ENCODE measurements at regions not wholly inside any gene's neighbourhood (a gene's known extent, or its start where the extent isn't known, plus 50 kb on each side); places are given as distances from the start of the nearest gene placed in this dataset.
A peak's percentile ranks its signal among the peaks of the same experiment; 100 is the strongest.

DNA sequence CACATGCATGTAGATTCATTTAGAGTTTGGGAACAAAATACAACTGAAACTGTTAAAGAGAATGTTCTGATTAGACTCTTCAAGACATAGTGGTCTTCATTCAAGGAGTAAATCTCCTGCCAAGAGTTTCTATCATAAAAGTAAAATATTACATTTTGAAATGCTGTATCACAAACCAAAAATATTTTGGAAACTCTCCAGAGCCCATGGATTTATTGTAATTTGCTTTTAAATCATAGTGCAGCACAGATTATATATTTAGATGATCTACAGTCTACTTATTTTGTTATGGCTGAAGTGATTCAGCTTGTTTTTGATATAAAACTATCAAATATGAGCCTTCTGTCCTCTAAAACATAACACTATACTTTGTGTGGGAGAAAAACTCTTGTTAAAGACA is 105.3 kb downstream of the DISP1 start:
- Histone ChIP-seq H2AFZ (ENCODE audit: low read depth, low read length) (no peak overlapping the region), H3K79me1 (replicated peaks; ENCODE audit: low read length, poor library complexity, severe bottlenecking) (peaks cover 16% of the 10 kb centered on the region), H3K4me2 (ENCODE audit: low read length, poor library complexity, severe bottlenecking) (no peak overlapping the region), H2AK5ac (ENCODE audit: low read length, severe bottlenecking) (no peak overlapping the region), H2BK120ac (ENCODE audit: low read depth, low read length) (no peak overlapping the region), H4K91ac (ENCODE audit: low read length) (no peak overlapping the region), H3K27ac (ENCODE audit: low read length, poor library complexity, severe bottlenecking) (no peak overlapping the region), H3K4ac (ENCODE audit: low read depth in 1 of 2, low read length in 2 of 2) (no peak overlapping the region), H3K4me1 (ENCODE audit: control insufficient read depth, insufficient read depth, low read depth, low read length) (no peaks in the 10 kb centered on the region), H3K9ac (ENCODE audit: low read length) (peak overlapping the region; percentile 30), H4K8ac (ENCODE audit: low read length) (no peak overlapping the region), H2BK5ac (ENCODE audit: low read depth, low read length, poor library complexity, severe bottlenecking) (no peak overlapping the region), H3K27me3 (ENCODE audit: control insufficient read depth in 1 of 2, insufficient read depth in 1 of 2, low read length in 2 of 2) (no peaks in the 10 kb centered on the region), H2BK15ac (ENCODE audit: low read depth, poor library complexity, severe bottlenecking) (no peak overlapping the region), H2BK12ac (ENCODE audit: low read length in 2 of 2) (no peak overlapping the region), H3K14ac (ENCODE audit: low read length in 2 of 2) (no peak overlapping the region), H3K9me3 (ENCODE audit: control insufficient read depth, low read length) (peaks cover 19% of the 10 kb centered on the region), H3K23ac (ENCODE audit: low read length in 2 of 2) (no peak overlapping the region), H3K36me3 (ENCODE audit: control insufficient read depth in 1 of 2, insufficient read depth in 2 of 2, low read depth in 1 of 2, low read length in 2 of 2) (peaks cover 3 to 7% of the 10 kb centered on the region in 2 experiments), H3K18ac (ENCODE audit: low read depth in 1 of 2, low read length in 2 of 2) (no peak overlapping the region), H3K4me3 (ENCODE audit: insufficient read depth in 1 of 2, low read depth in 1 of 2, low read length in 2 of 2) (no peak overlapping the region)
- no peak for DNase-seq

DNA sequence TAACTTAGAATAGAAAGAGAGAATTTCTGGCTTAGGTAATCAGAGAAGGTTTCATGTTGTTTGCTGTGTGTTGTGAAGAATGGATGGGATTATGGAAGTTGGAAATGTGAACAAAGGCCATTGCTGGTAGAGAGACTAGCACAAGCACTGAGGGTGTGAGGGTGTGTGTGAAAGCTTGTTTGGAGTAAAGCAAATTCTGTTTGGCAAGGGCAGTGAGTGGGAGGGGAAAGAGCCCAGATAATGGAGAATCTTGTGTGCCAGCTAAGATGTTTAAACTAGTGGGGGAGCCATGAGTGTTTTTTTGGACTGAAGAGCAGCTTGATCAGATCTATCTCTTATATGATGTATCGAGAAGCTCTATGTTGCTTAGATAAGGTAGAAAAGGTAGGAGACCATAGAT is 107.1 kb downstream of the DISP1 start:
- H2BK120ac ChIP-seq (ENCODE audit: low read depth, low read length) = no peak overlapping the region
- 96% methylated on average over 1 of the region's 1 CpG for WGBS
- H3K27ac ChIP-seq (ENCODE audit: low read length, poor library complexity, severe bottlenecking) = no peak overlapping the region
- no peak overlapping the region for H3K4me2 ChIP-seq (ENCODE audit: low read length, poor library complexity, severe bottlenecking)
- no peak overlapping the region for H3K23ac ChIP-seq (ENCODE audit: low read length in 2 of 2)
- no peak overlapping the region for H2BK5ac ChIP-seq (ENCODE audit: low read depth, low read length, poor library complexity, severe bottlenecking)
- no peak overlapping the region for H3K9ac ChIP-seq (ENCODE audit: low read length)
- H2AK5ac ChIP-seq (ENCODE audit: low read length, severe bottlenecking) = no peak overlapping the region
- H3K79me1 ChIP-seq (replicated peaks; ENCODE audit: low read length, poor library complexity, severe bottlenecking) = peaks cover 16% of the 10 kb centered on the region
- no peaks in the 10 kb centered on the region for H3K27me3 ChIP-seq (ENCODE audit: control insufficient read depth in 1 of 2, insufficient read depth in 1 of 2, low read length in 2 of 2)
- H3K4ac ChIP-seq (ENCODE audit: low read depth in 1 of 2, low read length in 2 of 2) = no peak overlapping the region
- H3K4me3 ChIP-seq (ENCODE audit: insufficient read depth in 1 of 2, low read depth in 1 of 2, low read length in 2 of 2) = no peak overlapping the region
- H2BK15ac ChIP-seq (ENCODE audit: low read depth, poor library complexity, severe bottlenecking) = no peak overlapping the region
- H4K8ac ChIP-seq (ENCODE audit: low read length) = no peak overlapping the region
- no peak overlapping the region for H3K14ac ChIP-seq (ENCODE audit: low read length in 2 of 2)
- H3K36me3 ChIP-seq (ENCODE audit: control insufficient read depth in 1 of 2, insufficient read depth in 2 of 2, low read depth in 1 of 2, low read length in 2 of 2) = peaks cover 3 to 5% of the 10 kb centered on the region in 2 experiments
- no peak overlapping the region for H2BK12ac ChIP-seq (ENCODE audit: low read length in 2 of 2)
- H3K9me3 ChIP-seq (ENCODE audit: control insufficient read depth, low read length) = peaks cover 11% of the 10 kb centered on the region
- H3K18ac ChIP-seq (ENCODE audit: low read depth in 1 of 2, low read length in 2 of 2) = no peak overlapping the region
- H2AFZ ChIP-seq (ENCODE audit: low read depth, low read length) = no peak overlapping the region
- DNase-seq = no peak
- no peaks in the 10 kb centered on the region for H3K4me1 ChIP-seq (ENCODE audit: control insufficient read depth, insufficient read depth, low read depth, low read length)
- H4K91ac ChIP-seq (ENCODE audit: low read length) = no peak overlapping the region

DNA sequence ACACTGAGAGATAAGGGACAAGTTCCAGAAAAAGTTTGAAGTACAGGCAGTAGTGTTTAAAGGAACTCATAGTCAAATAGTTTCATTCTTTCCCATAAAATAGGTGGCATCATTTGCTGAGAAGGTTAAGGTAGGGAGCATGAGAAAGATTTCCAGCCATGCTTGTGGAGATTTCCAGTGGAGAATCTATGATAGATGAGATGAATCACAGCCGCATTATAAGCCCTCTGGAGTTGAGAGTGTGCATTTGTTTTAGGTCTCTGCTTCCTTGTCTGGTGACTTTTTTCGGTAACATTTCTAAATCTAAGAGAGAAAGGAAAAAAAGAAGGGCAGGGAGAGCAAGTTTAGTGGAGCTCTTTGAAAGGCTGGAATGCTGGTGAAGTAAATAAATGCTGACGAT is 108.7 kb downstream of the DISP1 start:
- Histone ChIP-seq H4K91ac (ENCODE audit: low read length) (no peak overlapping the region), H3K27me3 (ENCODE audit: control insufficient read depth in 1 of 2, insufficient read depth in 1 of 2, low read length in 2 of 2) (no peaks in the 10 kb centered on the region), H4K8ac (ENCODE audit: low read length) (no peak overlapping the region), H3K27ac (ENCODE audit: low read length, poor library complexity, severe bottlenecking) (no peak overlapping the region), H3K9me3 (ENCODE audit: control insufficient read depth, low read length) (no peaks in the 10 kb centered on the region), H3K4me1 (ENCODE audit: control insufficient read depth, insufficient read depth, low read depth, low read length) (peaks cover 2% of the 10 kb centered on the region), H3K18ac (ENCODE audit: low read depth in 1 of 2, low read length in 2 of 2) (no peak overlapping the region), H3K4me2 (ENCODE audit: low read length, poor library complexity, severe bottlenecking) (no peak overlapping the region), H2AK5ac (ENCODE audit: low read length, severe bottlenecking) (no peak overlapping the region), H2BK5ac (ENCODE audit: low read depth, low read length, poor library complexity, severe bottlenecking) (no peak overlapping the region), H3K14ac (ENCODE audit: low read length in 2 of 2) (no peak overlapping the region), H3K4me3 (ENCODE audit: insufficient read depth in 1 of 2, low read depth in 1 of 2, low read length in 2 of 2) (no peak overlapping the region), H2AFZ (ENCODE audit: low read depth, low read length) (no peak overlapping the region), H3K9ac (ENCODE audit: low read length) (peak overlapping the region; percentile 24), H2BK12ac (ENCODE audit: low read length in 2 of 2) (no peak overlapping the region), H3K23ac (ENCODE audit: low read length in 2 of 2) (no peak overlapping the region), H3K4ac (ENCODE audit: low read depth in 1 of 2, low read length in 2 of 2) (no peak overlapping the region), H2BK120ac (ENCODE audit: low read depth, low read length) (no peak overlapping the region), H3K36me3 (ENCODE audit: control insufficient read depth in 1 of 2, insufficient read depth in 2 of 2, low read depth in 1 of 2, low read length in 2 of 2) (peaks cover 0 to 3% of the 10 kb centered on the region in 2 experiments), H3K79me1 (replicated peaks; ENCODE audit: low read length, poor library complexity, severe bottlenecking) (peaks cover 7% of the 10 kb centered on the region), H2BK15ac (ENCODE audit: low read depth, poor library complexity, severe bottlenecking) (no peak overlapping the region)
- peak; percentile 60 for DNase-seq
- WGBS = 45% methylated on average over 3 of the region's 3 CpGs

DNA sequence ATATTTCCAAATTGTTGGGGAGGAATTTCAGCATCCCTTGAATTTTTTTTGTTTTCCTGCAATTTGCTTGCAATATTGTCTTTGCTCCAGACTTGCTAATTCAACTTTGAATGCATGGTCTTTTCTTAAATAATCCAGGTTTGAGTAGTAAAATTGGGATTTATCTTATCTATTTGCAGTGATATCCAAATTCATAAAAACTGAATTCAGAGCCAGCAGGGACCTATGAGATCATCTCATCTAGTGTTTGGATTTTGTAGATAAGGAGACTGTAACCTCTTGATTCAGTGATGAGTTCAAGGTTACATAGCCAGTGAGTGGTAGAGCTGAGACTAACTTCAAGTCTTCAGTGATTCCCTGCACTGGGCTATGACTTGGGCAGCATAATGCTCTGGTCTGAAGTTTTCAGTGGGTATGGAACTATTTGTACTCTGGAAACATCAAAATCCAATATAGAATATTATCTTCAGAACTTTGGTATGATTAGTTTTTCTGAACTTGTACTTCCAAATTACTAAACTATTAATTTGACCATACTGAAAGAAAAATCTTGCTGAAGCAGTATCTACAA is 109.4 kb downstream of the DISP1 start:
- H3K4ac ChIP-seq (ENCODE audit: low read depth in 1 of 2, low read length in 2 of 2) = no peak overlapping the region
- no peak overlapping the region for H4K91ac ChIP-seq (ENCODE audit: low read length)
- no peak overlapping the region for H2BK15ac ChIP-seq (ENCODE audit: low read depth, poor library complexity, severe bottlenecking)
- H3K9me3 ChIP-seq (ENCODE audit: control insufficient read depth, low read length) = no peaks in the 10 kb centered on the region
- H2AK5ac ChIP-seq (ENCODE audit: low read length, severe bottlenecking) = no peak overlapping the region
- H3K14ac ChIP-seq (ENCODE audit: low read length in 2 of 2) = no peak overlapping the region
- no peak overlapping the region for H3K4me3 ChIP-seq (ENCODE audit: insufficient read depth in 1 of 2, low read depth in 1 of 2, low read length in 2 of 2)
- H2BK12ac ChIP-seq (ENCODE audit: low read length in 2 of 2) = no peak overlapping the region
- no peak overlapping the region for H2AFZ ChIP-seq (ENCODE audit: low read depth, low read length)
- peaks cover 2% of the 10 kb centered on the region for H3K4me1 ChIP-seq (ENCODE audit: control insufficient read depth, insufficient read depth, low read depth, low read length)
- no peak overlapping the region for H4K8ac ChIP-seq (ENCODE audit: low read length)
- H3K79me1 ChIP-seq (replicated peaks; ENCODE audit: low read length, poor library complexity, severe bottlenecking) = peaks cover 5% of the 10 kb centered on the region
- no peak overlapping the region for H3K27ac ChIP-seq (ENCODE audit: low read length, poor library complexity, severe bottlenecking)
- H2BK120ac ChIP-seq (ENCODE audit: low read depth, low read length) = no peak overlapping the region
- no peak overlapping the region for H3K18ac ChIP-seq (ENCODE audit: low read depth in 1 of 2, low read length in 2 of 2)
- H3K23ac ChIP-seq (ENCODE audit: low read length in 2 of 2) = no peak overlapping the region
- no peak overlapping the region for H2BK5ac ChIP-seq (ENCODE audit: low read depth, low read length, poor library complexity, severe bottlenecking)
- no peak for DNase-seq
- no peak overlapping the region for H3K9ac ChIP-seq (ENCODE audit: low read length)
- no peak overlapping the region for H3K4me2 ChIP-seq (ENCODE audit: low read length, poor library complexity, severe bottlenecking)
- H3K36me3 ChIP-seq (ENCODE audit: control insufficient read depth in 1 of 2, insufficient read depth in 2 of 2, low read depth in 1 of 2, low read length in 2 of 2) = no peaks in the 10 kb centered on the region
- H3K27me3 ChIP-seq (ENCODE audit: control insufficient read depth in 1 of 2, insufficient read depth in 1 of 2, low read length in 2 of 2) = no peaks in the 10 kb centered on the region

All from mesenchymal stem cell (in vitro differentiated cells and primary cell).